IMR-90 (cell line): ENCODE measurements at regions not wholly inside any gene's neighbourhood (a gene's known extent, or its start where the extent isn't known, plus 50 kb on each side); places are given as distances from the start of the nearest gene placed in this dataset.

Experiments used
- CHD1 ChIP-seq: IDR thresholded peaks from 2 replicates; pipeline ENCODE4 v1.6.1; 2012; ENCODE audit warnings: low read depth, low read length, improper control_type of control experiment
- CTCF ChIP-seq: conservative IDR thresholded peaks from 2 replicates; pipeline ENCODE4 v1.5.1; 2012; ENCODE audit warnings: mild to moderate bottlenecking, low read depth, low read length, improper control_type of control experiment
- FOS ChIP-seq: fragments of 150-350 bp; IDR thresholded peaks from 2 replicates; pipeline ENCODE4 v1.6.1; 2016; ENCODE audit warnings: low read depth, low read length
- POLR2A ChIP-seq: IDR thresholded peaks from 2 replicates; pipeline ENCODE4 v1.6.1; 2012; ENCODE audit warnings: mild to moderate bottlenecking, low read depth, low read length
- RCOR1 ChIP-seq: IDR thresholded peaks from 2 replicates; pipeline ENCODE4 v1.6.1; 2012; ENCODE audit warnings: mild to moderate bottlenecking, low read length, improper control_type of control experiment; ENCODE audit not compliant: insufficient replicate concordance
- SMC3 ChIP-seq: fragments of 150-350 bp; IDR thresholded peaks from 2 replicates; pipeline ENCODE4 v1.6.1; 2016; ENCODE audit warnings: low read depth, mild to moderate bottlenecking, antibody characterized with exemption, low read length, moderate library complexity

DNA sequence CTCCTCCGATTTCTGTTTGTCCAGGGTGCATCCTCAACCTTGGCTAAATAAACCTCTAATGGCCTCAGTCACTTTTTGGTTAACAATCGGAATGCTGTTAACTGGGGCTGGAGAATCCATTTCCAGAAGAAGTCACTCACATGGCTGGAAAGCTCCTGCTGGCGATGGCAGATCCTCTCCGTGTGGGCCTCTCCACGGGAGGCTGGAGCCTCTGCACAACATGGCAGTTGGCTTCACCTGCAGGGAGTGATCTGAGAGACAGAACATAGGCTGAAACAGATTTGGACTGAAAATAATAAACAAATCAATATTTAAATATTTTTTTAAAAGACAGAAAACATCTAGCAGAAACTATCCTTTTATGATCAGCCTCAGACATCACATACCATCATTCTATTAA lies 66.8 kb upstream of the FICD start:
- TF ChIP-seq RCOR1 (no peak), FOS (no peak), CTCF (no peak), POLR2A (no peak), SMC3 (no peak), CHD1 (no peak)
